ENCODE measurements at regions not wholly inside any gene's neighbourhood (a gene's known extent, or its start where the extent isn't known, plus 50 kb on each side); places are given as distances from the start of the nearest gene placed in this dataset.

DNA sequence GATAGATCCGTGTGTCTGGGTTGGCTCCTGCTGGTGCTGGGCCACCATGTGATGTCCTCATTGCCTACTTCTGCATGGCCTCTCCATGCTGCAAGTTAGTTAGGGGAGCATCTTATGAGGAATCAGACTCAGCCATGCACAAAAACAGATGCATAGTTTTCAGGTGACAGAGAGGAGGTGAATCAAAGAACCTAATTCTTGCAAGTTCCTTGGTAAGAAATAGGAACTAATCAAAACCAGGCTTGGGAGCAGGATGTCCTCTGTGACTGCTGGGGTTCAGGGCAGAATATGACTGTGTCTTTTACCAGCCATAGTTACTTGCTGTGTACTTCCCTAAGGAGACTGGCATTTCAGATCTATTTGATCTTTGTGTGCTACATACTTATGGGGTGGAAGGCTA, 61.6 kb downstream of the C9orf152 start:
- Mint-ChIP-seq H3K36me3 (ENCODE audit: unreplicated experiment) (peaks cover 9% of the 10 kb centered on the region), H3K9me3 (ENCODE audit: unreplicated experiment) (no peaks in the 10 kb centered on the region), H3K4me3 (ENCODE audit: unreplicated experiment) (no peak overlapping the region), H3K27ac (ENCODE audit: unreplicated experiment) (peak overlapping the region; percentile 25), H3K4me1 (ENCODE audit: unreplicated experiment) (peaks cover 75% of the 10 kb centered on the region), H3K27me3 (ENCODE audit: unreplicated experiment) (no peaks in the 10 kb centered on the region)
- TF ChIP-seq, protein P1, sequence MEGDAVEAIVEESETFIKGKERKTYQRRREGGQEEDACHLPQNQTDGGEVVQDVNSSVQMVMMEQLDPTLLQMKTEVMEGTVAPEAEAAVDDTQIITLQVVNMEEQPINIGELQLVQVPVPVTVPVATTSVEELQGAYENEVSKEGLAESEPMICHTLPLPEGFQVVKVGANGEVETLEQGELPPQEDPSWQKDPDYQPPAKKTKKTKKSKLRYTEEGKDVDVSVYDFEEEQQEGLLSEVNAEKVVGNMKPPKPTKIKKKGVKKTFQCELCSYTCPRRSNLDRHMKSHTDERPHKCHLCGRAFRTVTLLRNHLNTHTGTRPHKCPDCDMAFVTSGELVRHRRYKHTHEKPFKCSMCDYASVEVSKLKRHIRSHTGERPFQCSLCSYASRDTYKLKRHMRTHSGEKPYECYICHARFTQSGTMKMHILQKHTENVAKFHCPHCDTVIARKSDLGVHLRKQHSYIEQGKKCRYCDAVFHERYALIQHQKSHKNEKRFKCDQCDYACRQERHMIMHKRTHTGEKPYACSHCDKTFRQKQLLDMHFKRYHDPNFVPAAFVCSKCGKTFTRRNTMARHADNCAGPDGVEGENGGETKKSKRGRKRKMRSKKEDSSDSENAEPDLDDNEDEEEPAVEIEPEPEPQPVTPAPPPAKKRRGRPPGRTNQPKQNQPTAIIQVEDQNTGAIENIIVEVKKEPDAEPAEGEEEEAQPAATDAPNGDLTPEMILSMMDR (IDR thresholded peaks at IDR 0.05): no peak
- DNase-seq (ENCODE audit: extremely low spot score, unreplicated experiment): no peak

DNA sequence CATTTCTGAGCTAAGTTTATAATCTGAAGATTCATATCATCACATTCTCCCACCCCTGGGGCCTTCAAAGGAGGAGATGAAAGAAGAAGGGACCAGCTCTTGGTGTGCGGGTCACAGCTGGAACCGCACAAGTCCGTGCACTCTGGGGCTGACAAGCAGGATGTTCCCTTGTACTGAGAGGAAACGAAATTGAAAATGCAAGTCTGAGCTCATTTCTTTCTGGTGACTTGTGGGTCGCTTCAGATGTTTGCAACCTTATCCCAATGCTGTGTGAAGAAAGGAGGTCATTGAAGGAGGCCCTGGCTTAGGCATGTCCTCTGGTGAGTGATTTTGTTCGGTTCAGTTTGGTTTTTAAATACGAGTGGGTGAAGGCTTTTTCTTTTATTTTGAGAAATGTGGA, 59.6 kb downstream of the C9orf152 start:
- H3K4me1 Mint-ChIP-seq (ENCODE audit: unreplicated experiment): peaks cover 73% of the 10 kb centered on the region
- H3K9me3 Mint-ChIP-seq (ENCODE audit: unreplicated experiment): no peaks in the 10 kb centered on the region
- peaks cover 9% of the 10 kb centered on the region for H3K36me3 Mint-ChIP-seq (ENCODE audit: unreplicated experiment)
- DNase-seq (ENCODE audit: extremely low spot score, unreplicated experiment): no peak
- peak overlapping the region; percentile 50 for H3K4me3 Mint-ChIP-seq (ENCODE audit: unreplicated experiment)
- H3K27ac Mint-ChIP-seq (ENCODE audit: unreplicated experiment): peak overlapping the region; percentile 87
- no peaks in the 10 kb centered on the region for H3K27me3 Mint-ChIP-seq (ENCODE audit: unreplicated experiment)
- TF ChIP-seq, protein P1 (IDR thresholded peaks at IDR 0.05): no peak

DNA sequence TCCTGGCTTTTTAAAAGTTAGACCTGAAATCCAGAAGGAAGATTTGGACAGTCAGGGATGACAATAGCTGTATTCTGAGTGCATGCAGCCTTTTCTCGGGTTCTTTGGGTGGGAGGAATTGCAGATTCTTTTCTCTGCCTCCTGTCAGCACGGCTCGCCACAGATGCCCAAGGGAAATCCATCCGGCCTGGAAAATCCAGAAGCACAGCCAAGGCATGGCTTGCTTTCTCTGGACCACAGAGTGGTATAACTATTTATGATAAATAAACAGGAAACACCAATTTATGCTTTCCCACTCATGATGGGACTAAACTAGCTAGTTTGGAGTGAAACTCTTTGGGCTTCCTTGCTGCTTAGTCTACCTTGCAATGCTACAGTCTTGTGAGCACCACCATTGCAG, 59.1 kb downstream of the C9orf152 start:
- H3K9me3 Mint-ChIP-seq (ENCODE audit: unreplicated experiment): no peaks in the 10 kb centered on the region
- TF ChIP-seq, protein P1 (IDR thresholded peaks at IDR 0.05): no peak
- peak overlapping the region; percentile 50 for H3K4me3 Mint-ChIP-seq (ENCODE audit: unreplicated experiment)
- no peak for DNase-seq (ENCODE audit: extremely low spot score, unreplicated experiment)
- H3K4me1 Mint-ChIP-seq (ENCODE audit: unreplicated experiment): peaks cover 70% of the 10 kb centered on the region
- peak overlapping the region; percentile 87 for H3K27ac Mint-ChIP-seq (ENCODE audit: unreplicated experiment)
- peaks cover 9% of the 10 kb centered on the region for H3K36me3 Mint-ChIP-seq (ENCODE audit: unreplicated experiment)
- H3K27me3 Mint-ChIP-seq (ENCODE audit: unreplicated experiment): no peaks in the 10 kb centered on the region

Measured in osteocyte (in vitro differentiated cells).